ENCODE measurements at regions not wholly inside any gene's neighbourhood (a gene's known extent, or its start where the extent isn't known, plus 50 kb on each side); places are given as distances from the start of the nearest gene placed in this dataset.
A peak's percentile ranks its signal among the peaks of the same experiment; 100 is the strongest.

DNA sequence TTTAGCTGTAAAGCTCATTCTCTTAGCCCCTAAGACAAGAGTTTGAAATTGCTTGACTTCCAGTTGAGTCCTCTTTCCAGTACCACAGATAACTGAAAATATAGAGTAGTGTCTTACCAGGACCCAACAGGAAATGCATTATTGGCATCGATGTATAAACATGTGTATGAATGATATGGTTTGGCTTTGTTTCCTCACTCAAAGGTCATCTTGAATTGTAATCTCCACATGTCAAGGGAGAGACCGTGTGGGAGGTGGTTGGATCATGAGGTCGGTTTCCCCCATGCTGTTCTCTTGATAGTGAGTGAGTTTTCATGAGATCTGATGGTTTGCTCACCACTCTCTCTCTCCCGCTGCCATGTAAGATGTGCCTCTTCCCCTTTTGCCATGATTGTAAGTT lies 745.0 kb downstream of the TMEM182 start:
- no peak for DNase-seq (ENCODE audit: low spot score)

DNA sequence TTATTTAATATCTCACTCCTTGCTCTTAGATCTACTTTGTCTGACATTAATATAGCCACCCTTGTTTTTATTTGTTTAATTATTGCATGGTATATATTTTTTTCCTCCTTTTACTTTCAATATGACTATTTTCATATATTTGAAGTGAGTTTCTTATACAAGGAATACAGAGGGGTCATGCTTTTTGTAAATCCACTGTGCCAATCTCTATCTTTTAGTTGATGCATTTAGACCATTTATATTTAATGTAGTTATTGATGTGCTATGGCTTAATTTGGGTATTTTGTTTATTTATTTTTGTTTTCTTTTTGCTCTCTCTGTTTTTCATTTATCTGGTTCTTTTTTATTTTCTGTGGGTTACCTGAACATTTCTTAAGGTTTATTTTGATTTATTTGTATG lies 750.6 kb downstream of the TMEM182 start:
- DNase-seq (ENCODE audit: low spot score), result no peak

DNA sequence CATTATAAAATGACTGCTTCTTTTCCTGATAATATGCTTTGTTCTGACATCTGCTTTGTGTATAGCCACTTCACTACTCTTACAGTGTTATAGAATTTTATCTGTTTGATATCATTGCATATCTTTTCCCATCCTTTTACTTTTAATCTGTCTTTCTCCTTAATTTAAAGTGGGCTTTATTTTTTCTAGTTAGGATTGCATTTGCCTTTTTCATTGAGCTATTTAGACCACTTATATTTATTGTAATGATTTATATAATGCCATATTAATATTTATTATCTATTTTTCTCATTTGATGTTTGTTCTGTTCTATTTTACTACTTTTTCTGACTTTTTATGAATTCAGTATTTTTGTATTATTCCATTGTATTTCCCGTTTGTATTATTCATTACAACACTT lies 758.7 kb downstream of the TMEM182 start:
- DNase-seq (ENCODE audit: low spot score), result no peak

DNA sequence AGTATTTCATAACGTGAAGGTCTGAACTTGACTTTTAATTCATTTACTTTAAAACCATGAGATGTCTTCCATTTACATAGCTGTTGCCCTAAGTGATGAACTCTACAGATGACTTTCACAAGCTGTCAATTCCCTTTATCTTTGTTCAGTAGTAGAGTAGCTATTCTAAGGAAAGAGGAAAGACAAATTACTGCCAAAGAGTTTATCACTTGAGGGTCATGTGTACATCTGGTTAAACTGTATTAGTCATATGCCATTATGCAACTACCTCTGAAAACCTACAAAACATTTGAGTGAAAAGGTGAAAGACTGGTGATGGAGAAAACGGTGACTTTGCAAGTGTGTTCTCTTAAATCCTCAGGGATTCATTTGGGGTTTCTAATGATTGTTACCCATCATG lies 763.9 kb downstream of the TMEM182 start:
- DNase-seq (ENCODE audit: low spot score), result no peak

- DNase-seq (ENCODE audit: low spot score), result no peak
These were observed 764.9 kb downstream of the TMEM182 start for GRCh38 chr2:103526757-103527156.

- DNase-seq (ENCODE audit: low spot score), result no peak
These were observed 765.4 kb downstream of the TMEM182 start for GRCh38 chr2:103527278-103527677.

DNA sequence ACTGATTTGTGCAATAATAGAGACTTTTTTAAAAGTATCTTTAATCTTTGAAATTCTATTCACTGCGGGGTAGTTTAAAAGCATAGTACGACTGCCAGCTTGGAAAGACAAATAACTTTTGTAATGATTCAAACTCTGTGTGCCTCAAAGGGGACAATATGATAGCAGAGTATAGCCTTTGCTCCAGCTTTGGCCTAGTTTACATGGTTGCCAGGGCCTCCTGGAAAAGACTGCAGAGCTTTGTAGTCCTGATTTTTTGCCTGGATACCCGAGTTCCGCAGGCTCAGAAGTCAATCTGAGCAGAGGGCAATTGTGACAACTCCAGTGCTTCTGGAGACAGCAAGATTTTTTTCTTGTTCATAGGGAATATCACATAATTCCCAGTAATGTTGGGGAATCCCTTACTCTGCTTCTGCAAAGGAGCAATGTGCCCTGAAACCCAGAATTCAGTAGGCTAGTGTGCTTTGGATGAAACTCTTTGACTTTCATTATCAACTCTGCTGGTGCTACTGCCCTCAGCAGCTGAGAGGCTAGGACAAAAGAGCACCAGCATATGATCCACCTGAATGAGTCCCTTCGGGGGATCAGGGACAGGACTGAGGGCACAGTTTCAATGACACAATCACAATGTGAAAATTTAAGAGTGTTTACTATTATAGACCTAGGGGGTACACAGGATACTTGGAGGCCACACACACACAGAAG lies 768.1 kb downstream of the TMEM182 start:
- no peak for DNase-seq (ENCODE audit: low spot score)

GRCh38 chr2:103552775-103553174 lies 790.9 kb downstream of the TMEM182 start:
- no peak for DNase-seq (ENCODE audit: low spot score)

DNA sequence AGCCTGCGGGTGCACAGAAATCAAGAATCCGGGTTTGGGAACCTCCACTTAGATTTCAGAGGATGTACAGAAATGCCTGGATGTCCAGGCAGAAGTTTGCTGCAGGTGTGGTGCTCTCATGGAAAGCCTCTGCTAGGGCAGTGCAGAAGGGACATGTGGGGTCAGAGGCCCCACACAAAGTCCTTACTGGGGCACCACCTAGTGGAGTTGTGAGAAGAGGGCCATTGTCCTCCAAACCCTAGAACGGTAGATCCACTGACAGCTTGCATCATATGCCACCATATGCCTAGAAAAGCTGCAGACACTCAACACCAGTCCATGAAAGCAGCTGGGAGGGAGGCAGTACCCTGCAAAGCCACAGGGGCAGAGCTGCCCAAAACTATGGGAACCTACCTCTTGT lies 833.0 kb downstream of the TMEM182 start:
- no peak for DNase-seq (ENCODE audit: low spot score)

- no peak for DNase-seq (ENCODE audit: low spot score)
These were observed 843.4 kb downstream of the TMEM182 start for GRCh38 chr2:103605071-103605780.

GRCh38 chr2:103615611-103616105 lies 853.8 kb downstream of the TMEM182 start:
- no peak for DNase-seq (ENCODE audit: low spot score)

GRCh38 chr2:103616891-103617290 lies 855.1 kb downstream of the TMEM182 start:
- DNase-seq (ENCODE audit: low spot score), result no peak

DNA sequence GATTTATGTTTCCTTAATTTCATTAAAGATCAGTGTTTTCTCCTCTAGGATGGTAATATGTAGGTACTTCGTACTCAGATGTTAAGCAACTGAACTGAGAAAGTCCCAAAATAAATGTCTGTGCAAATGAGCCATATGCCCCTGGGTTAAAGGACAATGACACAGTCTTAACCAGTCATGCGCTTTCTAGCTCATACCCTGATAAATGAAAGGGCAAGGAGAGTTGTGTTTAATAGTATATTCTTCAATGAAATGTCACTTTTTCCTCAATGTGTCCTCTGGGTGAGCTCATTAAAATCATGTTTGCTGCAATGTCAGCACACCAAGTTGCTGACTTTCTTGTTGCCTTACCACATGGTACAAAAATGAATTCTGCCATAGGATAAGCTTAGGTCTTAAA lies 856.3 kb downstream of the TMEM182 start:
- DNase-seq (ENCODE audit: low spot score), result no peak

DNA sequence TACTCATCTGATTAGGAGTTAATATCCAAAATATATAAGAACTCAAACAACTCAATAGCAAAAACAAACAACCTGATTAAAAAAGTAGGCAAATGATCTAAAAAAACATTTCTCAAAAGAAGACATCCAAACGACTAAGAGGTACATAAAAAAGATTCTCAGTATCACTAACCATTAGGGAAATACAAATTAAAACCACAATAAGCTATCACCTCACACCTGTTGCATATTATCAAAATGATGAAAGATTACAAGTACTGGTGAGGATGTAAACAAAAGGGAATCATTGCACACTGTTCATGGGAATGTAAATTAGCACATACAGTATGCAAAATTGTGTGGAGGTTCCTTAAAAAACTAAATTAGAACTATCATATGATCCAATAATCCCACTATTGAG lies 865.5 kb downstream of the TMEM182 start:
- DNase-seq (ENCODE audit: low spot score), result no peak

DNA sequence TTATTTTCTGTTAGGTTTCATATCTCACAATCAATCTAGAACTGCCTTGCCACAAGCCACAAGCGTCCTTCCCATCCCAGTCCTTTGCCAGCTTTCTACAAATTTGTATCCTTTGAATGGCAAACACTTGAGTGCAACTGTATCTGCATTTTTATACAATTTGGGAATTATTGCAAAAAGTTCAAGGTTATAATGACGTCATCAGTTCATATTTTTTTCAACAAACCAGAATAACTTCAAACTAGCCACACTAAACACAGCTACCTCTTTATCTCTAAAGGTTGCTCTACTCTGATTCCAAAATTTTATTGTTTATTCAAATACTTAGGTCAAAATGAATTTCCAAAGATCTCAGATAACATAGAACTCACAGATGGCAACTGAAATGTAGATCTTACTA lies 877.1 kb downstream of the TMEM182 start:
- DNase-seq (ENCODE audit: low spot score), result no peak

- peak; percentile 12 for DNase-seq (ENCODE audit: low spot score)
These were observed 894.7 kb downstream of the TMEM182 start for GRCh38 chr2:103656558-103656957.

DNA sequence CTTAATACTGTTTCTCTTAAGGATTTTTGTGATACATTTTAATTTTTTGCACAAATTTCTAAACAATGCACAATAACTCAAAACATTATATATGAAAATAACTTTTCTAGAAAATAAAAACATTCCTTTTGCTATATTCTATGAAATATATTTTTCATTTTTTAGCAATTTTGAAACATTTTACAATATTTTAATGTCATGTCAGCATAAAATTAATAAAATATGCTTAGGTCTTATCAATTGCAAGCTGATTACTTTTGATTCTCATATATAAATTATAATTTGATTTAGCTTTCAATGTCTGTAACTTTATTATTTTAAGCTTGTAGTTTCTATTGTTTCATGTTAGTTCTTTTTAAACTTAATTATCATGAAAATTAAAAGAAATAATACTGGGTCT lies 898.7 kb downstream of the TMEM182 start:
- DNase-seq (ENCODE audit: low spot score), result no peak

DNA sequence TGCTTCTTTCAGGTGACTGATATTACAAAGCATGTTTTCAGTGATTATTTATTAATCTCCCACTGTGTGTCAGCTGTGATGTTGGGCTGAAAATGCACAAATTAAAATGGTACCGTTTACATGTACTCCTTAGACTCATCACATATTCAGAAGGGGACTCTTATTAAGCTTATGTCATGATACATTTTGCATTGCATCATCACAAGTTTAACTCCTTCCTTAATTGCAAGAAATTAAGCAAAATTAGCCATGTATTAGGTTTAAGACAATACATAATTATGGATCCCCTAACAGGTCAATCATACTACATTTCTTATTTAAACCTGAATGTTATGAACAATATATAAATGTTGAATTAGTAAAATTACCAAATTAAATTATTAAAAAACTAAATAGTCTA lies 899.1 kb downstream of the TMEM182 start:
- DNase-seq (ENCODE audit: low spot score), result no peak

- DNase-seq (ENCODE audit: low spot score), result no peak
These were observed 902.9 kb downstream of the TMEM182 start for GRCh38 chr2:103664690-103665089.

GRCh38 chr2:103667335-103667884 lies 905.6 kb downstream of the TMEM182 start:
- DNase-seq (ENCODE audit: low spot score), result no peak

- DNase-seq (ENCODE audit: low spot score), result no peak
These were observed 907.7 kb downstream of the TMEM182 start for GRCh38 chr2:103669531-103669930.

Measured in NAMALWA (cell line).